ENCODE measurements at regions not wholly inside any gene's neighbourhood (a gene's known extent, or its start where the extent isn't known, plus 50 kb on each side); places are given as distances from the start of the nearest gene placed in this dataset.

- Mint-ChIP-seq H3K27ac (no peak overlapping the region), H3K4me3 (no peak overlapping the region), H3K27me3 (ENCODE audit: insufficient read depth, low read depth) (peaks cover 16% of the 10 kb centered on the region), H3K4me1 (no peaks in the 10 kb centered on the region), H3K36me3 (no peaks in the 10 kb centered on the region), H3K9me3 (no peaks in the 10 kb centered on the region)
- Histone ChIP-seq H3K27me3 (peaks cover 13% of the 10 kb centered on the region), H3K27ac (no peak overlapping the region), H3K9ac (no peak overlapping the region), H3K36me3 (no peaks in the 10 kb centered on the region), H3F3A (ENCODE audit: low read depth) (no peaks in the 10 kb centered on the region), H3K9me3 (ENCODE audit: low read depth) (no peaks in the 10 kb centered on the region), H4K20me1 (ENCODE audit: low read depth) (no peaks in the 10 kb centered on the region), H3K79me2 (ENCODE audit: low read depth) (no peaks in the 10 kb centered on the region), H2AFZ (replicated peaks) (no peak overlapping the region), H3K4me1 (peaks cover 2% of the 10 kb centered on the region), H3K4me3 (no peak overlapping the region), H3K4me2 (no peak overlapping the region)
- DNase-seq (ENCODE audit: low spot score): no peak
- TF ChIP-seq CTCF (IDR thresholded peaks at IDR 0.05): no peak
- TF ChIP-seq EZH2 (IDR thresholded peaks at IDR 0.05): no peak
- TF ChIP-seq EZH2phosphoT487 (IDR thresholded peaks at IDR 0.05): no peak
Measured at GRCh38 chr16:86308514-86308913, 201.8 kb upstream of the FOXF1 start.

- no peak overlapping the region for H3K4me2 ChIP-seq
- H3F3A ChIP-seq (ENCODE audit: low read depth): peaks cover 6% of the 10 kb centered on the region
- H3K9ac ChIP-seq: no peak overlapping the region
- H3K36me3 Mint-ChIP-seq: no peaks in the 10 kb centered on the region
- no peaks in the 10 kb centered on the region for H3K9me3 Mint-ChIP-seq
- no peak overlapping the region for H3K4me3 Mint-ChIP-seq
- H3K4me3 ChIP-seq: no peak overlapping the region
- no peaks in the 10 kb centered on the region for H3K4me1 Mint-ChIP-seq
- no peak for DNase-seq (ENCODE audit: low spot score)
- no peaks in the 10 kb centered on the region for H3K9me3 ChIP-seq (ENCODE audit: low read depth)
- TF ChIP-seq EZH2 (IDR thresholded peaks at IDR 0.05) (no peak), CTCF (IDR thresholded peaks at IDR 0.05) (no peak), EZH2phosphoT487 (IDR thresholded peaks at IDR 0.05) (no peak)
- H3K4me1 ChIP-seq: peaks cover 5% of the 10 kb centered on the region
- no peak overlapping the region for H3K27ac Mint-ChIP-seq
- H3K27me3 Mint-ChIP-seq (ENCODE audit: insufficient read depth, low read depth): peaks cover 11% of the 10 kb centered on the region
- H2AFZ ChIP-seq (replicated peaks): no peak overlapping the region
- no peaks in the 10 kb centered on the region for H3K79me2 ChIP-seq (ENCODE audit: low read depth)
- H3K27ac ChIP-seq: no peak overlapping the region
- H3K36me3 ChIP-seq: no peaks in the 10 kb centered on the region
- peaks cover 13% of the 10 kb centered on the region for H3K27me3 ChIP-seq
- no peaks in the 10 kb centered on the region for H4K20me1 ChIP-seq (ENCODE audit: low read depth)
Measured at GRCh38 chr16:86313631-86314030, 196.7 kb upstream of the FOXF1 start.

- H3K27me3 ChIP-seq: peaks cover 13% of the 10 kb centered on the region
- no peaks in the 10 kb centered on the region for H3K36me3 ChIP-seq
- no peaks in the 10 kb centered on the region for H3K79me2 ChIP-seq (ENCODE audit: low read depth)
- Mint-ChIP-seq H3K9me3 (no peaks in the 10 kb centered on the region), H3K4me3 (no peak overlapping the region), H3K27me3 (ENCODE audit: insufficient read depth, low read depth) (peaks cover 11% of the 10 kb centered on the region), H3K4me1 (no peaks in the 10 kb centered on the region), H3K36me3 (no peaks in the 10 kb centered on the region), H3K27ac (no peak overlapping the region)
- H2AFZ ChIP-seq (replicated peaks): no peak overlapping the region
- H4K20me1 ChIP-seq (ENCODE audit: low read depth): no peaks in the 10 kb centered on the region
- H3F3A ChIP-seq (ENCODE audit: low read depth): peaks cover 11% of the 10 kb centered on the region
- no peaks in the 10 kb centered on the region for H3K9me3 ChIP-seq (ENCODE audit: low read depth)
- TF ChIP-seq CTCF (IDR thresholded peaks at IDR 0.05) (no peak), EZH2phosphoT487 (IDR thresholded peaks at IDR 0.05) (no peak), EZH2 (IDR thresholded peaks at IDR 0.05) (no peak)
- H3K4me2 ChIP-seq: no peak overlapping the region
- H3K9ac ChIP-seq: no peak overlapping the region
- H3K4me3 ChIP-seq: no peak overlapping the region
- peaks cover 5% of the 10 kb centered on the region for H3K4me1 ChIP-seq
- DNase-seq (ENCODE audit: low spot score): no peak
- no peak overlapping the region for H3K27ac ChIP-seq
Measured at GRCh38 chr16:86314402-86315025, 195.8 kb upstream of the FOXF1 start.

All from neural progenitor cell (in vitro differentiated cells).